Transverse colon (tissue), 4 donors: ENCODE measurements at regions not wholly inside any gene's neighbourhood (a gene's known extent, or its start where the extent isn't known, plus 50 kb on each side); places are given as distances from the start of the nearest gene placed in this dataset.

Experiments
- DNase-seq: peaks from one replicate; pipeline ENCODE4 v3.0.0-alpha.2; 2019
- H3K27ac ChIP-seq, 4 donors: fragments of 200-600 bp; sonication (generic); 2 replicates each; pipeline ENCODE4 v1.5.1; 2016 to 2018; ENCODE audit warnings: inconsistent platforms in 4 of 4
- H3K27me3 ChIP-seq: fragments of 200-600 bp; sonication (generic); 2 replicates; pipeline ENCODE4 v1.5.1; 2017; ENCODE audit warnings: inconsistent platforms
- H3K36me3 ChIP-seq, 4 donors: fragments of 200-600 bp; sonication (generic); 2 replicates each; pipeline ENCODE4 v1.5.1; 2017 to 2019; ENCODE audit warnings: inconsistent platforms in 4 of 4
- H3K4me1 ChIP-seq, 4 donors: fragments of 200-600 bp; sonication (generic); 2 replicates each; pipeline ENCODE4 v1.5.1; 2017 to 2020; ENCODE audit warnings: inconsistent platforms in 4 of 4
- H3K4me3 ChIP-seq, 4 donors: fragments of 200-600 bp; sonication (generic); 1 replicate in 1 of 4; 2 replicates in 3 of 4; pipeline versions ENCODE4 v1.5.1 to v1.6.1; 2017 to 2019; ENCODE audit warnings: inconsistent platforms in 4 of 4
- H3K9me3 ChIP-seq, 2 donors: fragments of 200-600 bp; sonication (generic); 2 replicates each; pipeline ENCODE4 v1.5.1; 2017 to 2019; ENCODE audit warnings: inconsistent platforms in 2 of 2
- CTCF ChIP-seq, 5 experiments: fragments of 200-600 bp in 3 of 5; fragments of 450-650 bp in 2 of 5; sonication (generic) in 3 of 5; IDR thresholded peaks; 1 replicate in 2 of 5; 2 replicates in 3 of 5; pipeline ENCODE4 v1.5.1; 2016 to 2017; ENCODE audit warnings: antibody characterized with exemption in 5 of 5, inconsistent platforms in 3 of 5, mild to moderate bottlenecking in 2 of 5, moderate library complexity in 1 of 5
- EP300 ChIP-seq: sonication (generic); formaldehyde crosslinking; IDR thresholded peaks from one replicate; pipeline ENCODE4 v1.6.1; 2017; ENCODE audit warnings: antibody characterized with exemption, low read depth
- POLR2A ChIP-seq: fragments of 450-650 bp; IDR thresholded peaks from one replicate; pipeline ENCODE4 v1.6.1; 2016; ENCODE audit warnings: antibody characterized with exemption, mild to moderate bottlenecking, moderate library complexity
- POLR2AphosphoS5 ChIP-seq, 3 donors: sonication (generic); formaldehyde crosslinking; IDR thresholded peaks; one replicate each; pipeline ENCODE4 v1.6.1; 2016; ENCODE audit warnings: antibody characterized with exemption in 3 of 3
- WGBS, 2 donors: methylation state at CpG; one replicate each; pipeline ENCODE4 v1.1.5; 2018; ENCODE audit warnings: low coverage in 1 of 2; 5-methylcytosine and 5-hydroxymethylcytosine counted together
- in situ Hi-C, 4 donors: fragments of 200-750 bp; cut with MboI; loops; one replicate each; pipeline versions ENCODE4 v1.15.0 to v1.15.1; 2017; ENCODE audit warnings: low sequenced_read_pairs in 3 of 4, low pct_ligation_motif_present in 1 of 4, low pct_unique_long_range_greater_than_20kb in 1 of 4
- intact Hi-C: fragments of 100-400 bp; cut with DNase I; formaldehyde crosslinking; loops from one replicate; pipeline ENCODE4 v1.15.1; 2023; ENCODE audit warnings: low total_unique reads

- no peaks in the 10 kb centered on the region for H3K9me3 ChIP-seq
- no peaks in the 10 kb centered on the region for H3K4me1 ChIP-seq
- H3K4me3 ChIP-seq, result no peak overlapping the region
- H3K27ac ChIP-seq, result no peak overlapping the region
- intact Hi-C loops (no loop called here), in situ Hi-C loops (loop anchor here in 1 of 4 donors (25.0 kb wide), 1 partner anchor 197 kb away; no protein-coding TSS in a partner anchor)
- no peak for DNase-seq
- H3K36me3 ChIP-seq, result no peaks in the 10 kb centered on the region
- TF ChIP-seq CTCF (IDR thresholded peaks at IDR 0.05), result no peak
- no peak for TF ChIP-seq EP300
- no peak for TF ChIP-seq POLR2A
- TF ChIP-seq POLR2AphosphoS5 (IDR thresholded peaks at IDR 0.05), result no peak
- no peaks in the 10 kb centered on the region for H3K27me3 ChIP-seq
- 72 to 89% methylated on average over 7 to 8 of the region's 8 CpGs for WGBS, 2 donors
Observed at GRCh38 chr12:69059465-69060457, 126.8 kb upstream of the CPM start.

- Histone ChIP-seq H3K4me1 (no peaks in the 10 kb centered on the region), H3K27me3 (no peaks in the 10 kb centered on the region), H3K36me3 (no peaks in the 10 kb centered on the region), H3K9me3 (no peaks in the 10 kb centered on the region), H3K4me3 (no peak overlapping the region), H3K27ac (no peak overlapping the region)
- in situ Hi-C loops (loop anchor here in 1 of 4 donors (25.0 kb wide), 1 partner anchor 199 kb away; no protein-coding TSS in a partner anchor), intact Hi-C loops (no loop called here)
- no peak for TF ChIP-seq POLR2A
- TF ChIP-seq CTCF (IDR thresholded peaks at IDR 0.05), result no peak
- no peak for TF ChIP-seq EP300
- TF ChIP-seq POLR2AphosphoS5 (IDR thresholded peaks at IDR 0.05), result no peak
- 73 to 83% methylated on average over 1 of the region's 1 CpG for WGBS, 2 donors
- no peak for DNase-seq
Observed at GRCh38 chr12:69061574-69061973, 128.6 kb upstream of the CPM start.

- Histone ChIP-seq H3K27ac (peak overlapping the region in 1 of 4 donors; percentile 14), H3K36me3 (no peaks in the 10 kb centered on the region), H3K27me3 (no peaks in the 10 kb centered on the region), H3K4me1 (peaks cover 0 to 3% (median under 1%) of the 10 kb centered on the region in 4 donors), H3K9me3 (no peaks in the 10 kb centered on the region), H3K4me3 (no peak overlapping the region)
- no peak for DNase-seq
- intact Hi-C loops (no loop called here), in situ Hi-C loops (loop anchor here in 1 of 4 donors (25.0 kb wide), 1 partner anchor 200 kb away; no protein-coding TSS in a partner anchor)
- WGBS, 2 donors, result 66 to 81% methylated on average over 3 of the region's 3 CpGs
- no peak for TF ChIP-seq POLR2A
- TF ChIP-seq CTCF (IDR thresholded peaks at IDR 0.05), result no peak
- TF ChIP-seq POLR2AphosphoS5 (IDR thresholded peaks at IDR 0.05), result no peak
- TF ChIP-seq EP300, result no peak
Observed at GRCh38 chr12:69062621-69063237, 129.8 kb upstream of the CPM start.

GRCh38 chr12:69064734-69065443 is 131.9 kb upstream of the CPM start:
- DNase-seq, result no peak
- no peak overlapping the region for H3K4me3 ChIP-seq
- intact Hi-C loops (no loop called here), in situ Hi-C loops (loop anchor here in 1 of 4 donors (25.0 kb wide), 1 partner anchor 203 kb away; no protein-coding TSS in a partner anchor)
- TF ChIP-seq EP300, result no peak
- TF ChIP-seq POLR2A, result no peak
- TF ChIP-seq POLR2AphosphoS5 (IDR thresholded peaks at IDR 0.05), result no peak
- no peak for TF ChIP-seq CTCF (IDR thresholded peaks at IDR 0.05)
- peaks cover 0 to 13% (median 10%) of the 10 kb centered on the region in 4 donors for H3K4me1 ChIP-seq
- no peaks in the 10 kb centered on the region for H3K9me3 ChIP-seq
- 67 to 85% methylated on average over 4 of the region's 4 CpGs for WGBS, 2 donors
- no peaks in the 10 kb centered on the region for H3K27me3 ChIP-seq
- no peak overlapping the region for H3K27ac ChIP-seq
- no peaks in the 10 kb centered on the region for H3K36me3 ChIP-seq
